ENCODE measurements at regions not wholly inside any gene's neighbourhood (a gene's known extent, or its start where the extent isn't known, plus 50 kb on each side); places are given as distances from the start of the nearest gene placed in this dataset.

DNA sequence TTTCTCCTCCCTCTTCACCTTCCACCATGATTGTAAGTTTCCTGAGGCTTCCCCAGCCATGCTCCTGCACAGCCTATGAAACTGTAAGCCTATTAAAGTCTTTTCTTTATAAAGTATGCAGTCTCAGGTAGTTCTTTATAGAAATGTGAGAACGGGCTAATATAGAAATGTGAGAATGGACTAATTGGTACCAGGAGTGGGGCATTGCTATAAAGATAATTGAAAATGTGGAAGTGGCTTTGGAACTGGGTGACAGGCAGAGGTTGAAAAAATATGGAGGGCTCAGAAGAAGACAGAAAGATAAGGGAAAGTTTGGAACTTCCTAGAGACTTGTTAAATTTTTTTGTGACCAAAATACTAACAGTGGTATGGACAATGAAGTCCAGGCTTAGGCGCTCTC is 959.3 kb downstream of the SH3BGRL start:
- FAIRE-seq (no peak), DNase-seq (ENCODE audit: low read depth in 1 of 2, low spot score in 1 of 2) (no peak), ATAC-seq (no peak)
- Histone ChIP-seq H3K4me2 (no peak overlapping the region), H3K27ac (no peak overlapping the region), H3K9me3 (no peaks in the 10 kb centered on the region), H3K4me1 (no peaks in the 10 kb centered on the region), H3K4me3 (no peak overlapping the region)
- POLR2A ChIA-PET, result no interaction called here
- 2% methylated on average over 2 of the region's 2 CpGs for WGBS (ENCODE audit: missing lambda C conversion rate)
- CTCF ChIA-PET, result no interaction called here
- no peak for TF ChIP-seq JUN (IDR thresholded peaks at IDR 0.05)
- TF ChIP-seq, protein P1, sequence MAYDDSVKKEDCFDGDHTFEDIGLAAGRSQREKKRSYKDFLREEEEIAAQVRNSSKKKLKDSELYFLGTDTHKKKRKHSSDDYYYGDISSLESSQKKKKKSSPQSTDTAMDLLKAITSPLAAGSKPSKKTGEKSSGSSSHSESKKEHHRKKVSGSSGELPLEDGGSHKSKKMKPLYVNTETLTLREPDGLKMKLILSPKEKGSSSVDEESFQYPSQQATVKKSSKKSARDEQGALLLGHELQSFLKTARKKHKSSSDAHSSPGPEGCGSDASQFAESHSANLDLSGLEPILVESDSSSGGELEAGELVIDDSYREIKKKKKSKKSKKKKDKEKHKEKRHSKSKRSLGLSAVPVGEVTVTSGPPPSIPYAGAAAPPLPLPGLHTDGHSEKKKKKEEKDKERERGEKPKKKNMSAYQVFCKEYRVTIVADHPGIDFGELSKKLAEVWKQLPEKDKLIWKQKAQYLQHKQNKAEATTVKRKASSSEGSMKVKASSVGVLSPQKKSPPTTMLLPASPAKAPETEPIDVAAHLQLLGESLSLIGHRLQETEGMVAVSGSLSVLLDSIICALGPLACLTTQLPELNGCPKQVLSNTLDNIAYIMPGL (CRISPR knock-in tag; IDR thresholded peaks at IDR 0.05; ENCODE audit: borderline replicate concordance), result no peak
- no peak for TF ChIP-seq CHD2 (IDR thresholded peaks at IDR 0.05; ENCODE audit: low read length, partially characterized antibody)
- TF ChIP-seq, protein P2, sequence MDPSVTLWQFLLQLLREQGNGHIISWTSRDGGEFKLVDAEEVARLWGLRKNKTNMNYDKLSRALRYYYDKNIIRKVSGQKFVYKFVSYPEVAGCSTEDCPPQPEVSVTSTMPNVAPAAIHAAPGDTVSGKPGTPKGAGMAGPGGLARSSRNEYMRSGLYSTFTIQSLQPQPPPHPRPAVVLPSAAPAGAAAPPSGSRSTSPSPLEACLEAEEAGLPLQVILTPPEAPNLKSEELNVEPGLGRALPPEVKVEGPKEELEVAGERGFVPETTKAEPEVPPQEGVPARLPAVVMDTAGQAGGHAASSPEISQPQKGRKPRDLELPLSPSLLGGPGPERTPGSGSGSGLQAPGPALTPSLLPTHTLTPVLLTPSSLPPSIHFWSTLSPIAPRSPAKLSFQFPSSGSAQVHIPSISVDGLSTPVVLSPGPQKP (IDR thresholded peaks at IDR 0.05; ENCODE audit: low read depth, low read length), result no peak
- TF ChIP-seq RAD21 (conservative IDR thresholded peaks at IDR 0.05 in 1 of 2, IDR thresholded peaks at IDR 0.05 in 1 of 2), result no peak
- no peak for TF ChIP-seq ZNF302 (CRISPR knock-in tag; IDR thresholded peaks at IDR 0.05)
- TF ChIP-seq FOXS1 (CRISPR knock-in tag; IDR thresholded peaks at IDR 0.05), result no peak
- TF ChIP-seq, protein P3, sequence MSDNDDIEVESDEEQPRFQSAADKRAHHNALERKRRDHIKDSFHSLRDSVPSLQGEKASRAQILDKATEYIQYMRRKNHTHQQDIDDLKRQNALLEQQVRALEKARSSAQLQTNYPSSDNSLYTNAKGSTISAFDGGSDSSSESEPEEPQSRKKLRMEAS (IDR thresholded peaks at IDR 0.05), result no peak
- no peak for TF ChIP-seq TP53 (CRISPR knock-in tag; IDR thresholded peaks at IDR 0.05)
- TF ChIP-seq RFX5 (IDR thresholded peaks at IDR 0.05), result no peak
- no peak for TF ChIP-seq RCOR1 (IDR thresholded peaks at IDR 0.05; ENCODE audit: low read depth, low read length)
- TF ChIP-seq MAZ (IDR thresholded peaks at IDR 0.05; ENCODE audit: borderline replicate concordance, low read depth, low read length), result no peak
- no peak for TF ChIP-seq HOXB5 (CRISPR knock-in tag; IDR thresholded peaks at IDR 0.05)
- TF ChIP-seq POLR2A (IDR thresholded peaks at IDR 0.05; ENCODE audit: low read length), result no peak
- TF ChIP-seq EHMT2 (IDR thresholded peaks at IDR 0.05; ENCODE audit: low read depth), result no peak
- TF ChIP-seq, protein P4, sequence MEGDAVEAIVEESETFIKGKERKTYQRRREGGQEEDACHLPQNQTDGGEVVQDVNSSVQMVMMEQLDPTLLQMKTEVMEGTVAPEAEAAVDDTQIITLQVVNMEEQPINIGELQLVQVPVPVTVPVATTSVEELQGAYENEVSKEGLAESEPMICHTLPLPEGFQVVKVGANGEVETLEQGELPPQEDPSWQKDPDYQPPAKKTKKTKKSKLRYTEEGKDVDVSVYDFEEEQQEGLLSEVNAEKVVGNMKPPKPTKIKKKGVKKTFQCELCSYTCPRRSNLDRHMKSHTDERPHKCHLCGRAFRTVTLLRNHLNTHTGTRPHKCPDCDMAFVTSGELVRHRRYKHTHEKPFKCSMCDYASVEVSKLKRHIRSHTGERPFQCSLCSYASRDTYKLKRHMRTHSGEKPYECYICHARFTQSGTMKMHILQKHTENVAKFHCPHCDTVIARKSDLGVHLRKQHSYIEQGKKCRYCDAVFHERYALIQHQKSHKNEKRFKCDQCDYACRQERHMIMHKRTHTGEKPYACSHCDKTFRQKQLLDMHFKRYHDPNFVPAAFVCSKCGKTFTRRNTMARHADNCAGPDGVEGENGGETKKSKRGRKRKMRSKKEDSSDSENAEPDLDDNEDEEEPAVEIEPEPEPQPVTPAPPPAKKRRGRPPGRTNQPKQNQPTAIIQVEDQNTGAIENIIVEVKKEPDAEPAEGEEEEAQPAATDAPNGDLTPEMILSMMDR (IDR thresholded peaks at IDR 0.05), result no peak
- no peak for TF ChIP-seq HOXA7 (CRISPR knock-in tag; IDR thresholded peaks at IDR 0.05)
- TF ChIP-seq JUNB (IDR thresholded peaks at IDR 0.05), result no peak

DNA sequence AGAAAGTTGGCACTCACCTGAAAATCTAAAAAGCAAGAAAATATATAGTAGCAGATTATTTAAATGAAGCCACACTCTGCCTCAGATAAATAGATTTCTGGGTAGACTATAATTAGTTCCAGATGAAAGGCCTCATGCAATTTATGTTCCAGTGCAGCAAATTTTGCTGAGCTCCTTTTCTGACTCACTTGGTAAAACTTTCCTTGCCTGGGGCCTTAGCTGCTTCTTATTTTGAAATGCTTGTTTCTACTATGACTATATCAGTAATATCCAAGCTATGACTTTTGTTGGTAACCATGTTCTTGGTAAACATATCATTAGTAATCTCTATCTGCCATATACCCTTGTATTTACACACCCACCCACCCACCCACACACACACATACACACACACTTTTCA is 961.8 kb downstream of the SH3BGRL start:
- ATAC-seq (no peak), DNase-seq (ENCODE audit: low read depth in 1 of 2, low spot score in 1 of 2) (no peak), FAIRE-seq (no peak)
- CTCF ChIA-PET, result no interaction called here
- Histone ChIP-seq H3K4me2 (no peak overlapping the region), H3K27ac (no peak overlapping the region), H3K4me3 (no peak overlapping the region), H3K4me1 (no peaks in the 10 kb centered on the region), H3K9me3 (no peaks in the 10 kb centered on the region)
- TF ChIP-seq KDM1A (IDR thresholded peaks at IDR 0.05; ENCODE audit: low read depth) (no peak), RARB (CRISPR knock-in tag; IDR thresholded peaks at IDR 0.05) (no peak), NR3C1 (IDR thresholded peaks at IDR 0.05) (no peak), POLR2A (IDR thresholded peaks at IDR 0.05; ENCODE audit: low read length) (no peak), RNF2 (IDR thresholded peaks at IDR 0.05; ENCODE audit: borderline replicate concordance, low read depth) (no peak), NPAS2 (CRISPR knock-in tag; IDR thresholded peaks at IDR 0.05; ENCODE audit: borderline replicate concordance) (no peak), RAD21 (conservative IDR thresholded peaks at IDR 0.05 in 1 of 2, IDR thresholded peaks at IDR 0.05 in 1 of 2) (no peak), JUN (IDR thresholded peaks at IDR 0.05) (no peak), TP53 (CRISPR knock-in tag; IDR thresholded peaks at IDR 0.05) (no peak), POLR2AphosphoS2 (conservative IDR thresholded peaks at IDR 0.05; ENCODE audit: low read length) (no peak), EP300 (IDR thresholded peaks at IDR 0.05) (no peak), HOXA7 (CRISPR knock-in tag; IDR thresholded peaks at IDR 0.05) (no peak), MYC (IDR thresholded peaks at IDR 0.05; ENCODE audit: borderline replicate concordance, low read length) (no peak)
- TF ChIP-seq, protein P1 (CRISPR knock-in tag; IDR thresholded peaks at IDR 0.05; ENCODE audit: borderline replicate concordance), result no peak
- TF ChIP-seq, protein P4 (IDR thresholded peaks at IDR 0.05), result no peak
- POLR2A ChIA-PET, result no interaction called here
